GM10266 (cell line): ENCODE measurements at regions not wholly inside any gene's neighbourhood (a gene's known extent, or its start where the extent isn't known, plus 50 kb on each side); places are given as distances from the start of the nearest gene placed in this dataset.

Experiments
- DNase-seq: peaks from one replicate; pipeline ENCODE4 v3.0.0; 2012; ENCODE audit errors: extremely low spot score
- CTCF ChIP-seq: IDR thresholded peaks from 2 replicates; pipeline ENCODE4 v1.5.1; 2012; ENCODE audit warnings: mild to moderate bottlenecking, low read depth; ENCODE audit not compliant: control insufficient read depth, insufficient read depth; ENCODE audit errors: missing control alignments

- DNase-seq: no peak
- TF ChIP-seq CTCF: no peak
These were observed 108.8 kb downstream of the B3GNT2 start for GRCh38 chr2:62304429-62305417.

GRCh38 chr2:62303788-62304187 lies 107.9 kb downstream of the B3GNT2 start:
- DNase-seq: peak; percentile 47
- no peak for TF ChIP-seq CTCF

GRCh38 chr2:62302631-62303435 lies 106.9 kb downstream of the B3GNT2 start:
- no peak for DNase-seq
- no peak for TF ChIP-seq CTCF

GRCh38 chr2:62300925-62301324 lies 105.0 kb downstream of the B3GNT2 start:
- TF ChIP-seq CTCF: no peak
- DNase-seq: no peak

- no peak for DNase-seq
- TF ChIP-seq CTCF: no peak
These were observed 101.7 kb downstream of the B3GNT2 start for GRCh38 chr2:62297624-62298010.

- DNase-seq: no peak
- no peak for TF ChIP-seq CTCF
These were observed 101.1 kb downstream of the B3GNT2 start for GRCh38 chr2:62296832-62297623.
